ENCODE measurements at regions not wholly inside any gene's neighbourhood (a gene's known extent, or its start where the extent isn't known, plus 50 kb on each side); places are given as distances from the start of the nearest gene placed in this dataset.

GRCh38 chr13:65236841-65237418 lies 1993.2 kb downstream of the PCDH9 start:
- TF ChIP-seq CTCF (IDR thresholded peaks at IDR 0.05 in 4 of 5, conservative IDR thresholded peaks at IDR 0.05 in 1 of 5) (no peak), POLR2A (IDR thresholded peaks at IDR 0.05) (no peak)

All from gastrocnemius medialis (tissue), 4 donors.